ENCODE measurements at regions not wholly inside any gene's neighbourhood (a gene's known extent, or its start where the extent isn't known, plus 50 kb on each side); places are given as distances from the start of the nearest gene placed in this dataset.
"Not testable (repeated sequence)": the region's sequence is repeated elsewhere in the genome, so short reads cannot be mapped to it uniquely, and the experiment has no call there.

GRCh38 chr3:157912514-157913451 lies 193.4 kb downstream of the SHOX2 start:
- no peak for DNase-seq (ENCODE audit: low spot score)
- TF ChIP-seq, protein P1, sequence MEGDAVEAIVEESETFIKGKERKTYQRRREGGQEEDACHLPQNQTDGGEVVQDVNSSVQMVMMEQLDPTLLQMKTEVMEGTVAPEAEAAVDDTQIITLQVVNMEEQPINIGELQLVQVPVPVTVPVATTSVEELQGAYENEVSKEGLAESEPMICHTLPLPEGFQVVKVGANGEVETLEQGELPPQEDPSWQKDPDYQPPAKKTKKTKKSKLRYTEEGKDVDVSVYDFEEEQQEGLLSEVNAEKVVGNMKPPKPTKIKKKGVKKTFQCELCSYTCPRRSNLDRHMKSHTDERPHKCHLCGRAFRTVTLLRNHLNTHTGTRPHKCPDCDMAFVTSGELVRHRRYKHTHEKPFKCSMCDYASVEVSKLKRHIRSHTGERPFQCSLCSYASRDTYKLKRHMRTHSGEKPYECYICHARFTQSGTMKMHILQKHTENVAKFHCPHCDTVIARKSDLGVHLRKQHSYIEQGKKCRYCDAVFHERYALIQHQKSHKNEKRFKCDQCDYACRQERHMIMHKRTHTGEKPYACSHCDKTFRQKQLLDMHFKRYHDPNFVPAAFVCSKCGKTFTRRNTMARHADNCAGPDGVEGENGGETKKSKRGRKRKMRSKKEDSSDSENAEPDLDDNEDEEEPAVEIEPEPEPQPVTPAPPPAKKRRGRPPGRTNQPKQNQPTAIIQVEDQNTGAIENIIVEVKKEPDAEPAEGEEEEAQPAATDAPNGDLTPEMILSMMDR (IDR thresholded peaks at IDR 0.05; ENCODE audit: extremely low read depth, missing control alignments) = no peak

- no peak for DNase-seq (ENCODE audit: low spot score)
- TF ChIP-seq, protein P1 (IDR thresholded peaks at IDR 0.05; ENCODE audit: extremely low read depth, missing control alignments) = no peak
Measured at GRCh38 chr3:157906627-157907026, 199.6 kb downstream of the SHOX2 start.

DNA sequence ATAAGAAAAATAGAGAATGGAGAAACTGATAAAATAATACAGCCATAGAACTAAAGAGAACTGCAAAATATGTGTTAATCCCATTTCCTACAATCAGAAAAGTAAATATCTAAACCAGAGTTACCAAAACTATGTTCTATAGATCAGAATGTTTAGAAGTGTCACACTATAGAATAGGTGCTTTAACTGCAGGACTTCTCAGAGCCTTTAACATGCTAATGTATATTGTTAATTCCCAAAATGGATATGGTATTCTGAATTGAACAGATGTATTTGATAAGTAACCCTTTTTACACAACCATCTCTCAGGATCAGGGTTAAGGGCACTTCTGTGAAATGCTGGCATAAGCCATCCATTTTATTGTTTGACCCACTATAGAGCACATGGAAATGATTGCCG lies 200.3 kb downstream of the SHOX2 start:
- TF ChIP-seq, protein P1 (IDR thresholded peaks at IDR 0.05; ENCODE audit: extremely low read depth, missing control alignments) = no peak
- no peak for DNase-seq (ENCODE audit: low spot score)

DNA sequence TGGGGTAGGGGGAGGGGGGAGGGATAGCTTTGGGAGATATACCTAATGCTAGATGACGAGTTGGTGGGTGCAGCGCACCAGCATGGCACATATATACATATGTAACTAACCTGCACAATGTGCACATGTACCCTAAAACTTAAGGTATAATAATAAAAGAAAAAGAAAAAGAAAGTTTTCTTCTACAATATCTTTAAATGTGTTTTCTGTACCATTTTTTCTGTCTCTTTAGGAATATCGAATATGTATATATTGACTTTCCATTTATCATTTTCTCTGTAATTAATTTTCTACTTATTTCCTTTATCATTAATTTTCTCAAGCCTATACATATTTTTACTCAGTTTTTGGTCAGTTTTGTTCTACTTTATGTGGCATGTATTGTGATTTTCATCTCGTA lies 203.5 kb downstream of the SHOX2 start:
- DNase-seq (ENCODE audit: low spot score) = not testable (repeated sequence)

DNA sequence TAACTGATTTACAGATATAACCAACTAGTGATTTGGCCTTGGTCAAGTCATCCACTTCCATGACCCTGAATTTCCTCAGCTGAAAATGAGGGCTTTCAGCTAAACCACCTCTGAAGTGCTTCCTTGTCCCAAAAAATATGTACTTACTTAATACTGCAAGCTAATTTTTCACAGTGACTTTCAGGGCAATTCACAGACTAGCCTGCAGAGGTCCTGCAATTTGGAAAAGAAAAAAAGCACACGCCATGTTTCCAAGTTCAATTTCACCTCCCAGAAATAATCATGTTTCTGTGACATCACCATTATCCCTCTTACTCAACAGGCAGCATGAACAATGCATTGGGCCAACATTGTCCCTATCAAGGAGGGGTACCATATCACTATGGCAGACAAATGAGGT lies 218.2 kb downstream of the SHOX2 start:
- TF ChIP-seq, protein P1 (IDR thresholded peaks at IDR 0.05; ENCODE audit: extremely low read depth, missing control alignments) = no peak
- DNase-seq (ENCODE audit: low spot score) = no peak

DNA sequence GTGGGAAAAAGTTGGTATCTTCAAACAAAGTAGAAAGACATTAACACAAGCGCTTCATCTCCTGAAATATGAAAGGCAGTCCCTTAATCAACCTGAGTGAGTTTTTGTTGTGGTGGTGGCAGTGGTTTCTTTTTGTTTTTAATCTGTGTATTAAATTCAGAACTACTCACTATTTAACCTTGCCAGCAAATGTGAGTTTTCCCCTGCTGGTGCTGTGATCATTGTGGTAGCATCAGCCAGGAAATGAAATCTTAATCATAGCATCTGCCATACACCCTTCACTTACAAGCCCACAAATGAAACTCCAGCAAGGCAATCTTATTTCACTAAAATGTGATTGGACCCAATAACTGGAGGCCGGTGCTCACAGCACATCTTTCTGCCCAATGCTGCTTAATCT lies 229.7 kb downstream of the SHOX2 start:
- TF ChIP-seq, protein P1 (IDR thresholded peaks at IDR 0.05; ENCODE audit: extremely low read depth, missing control alignments) = no peak
- no peak for DNase-seq (ENCODE audit: low spot score)

DNA sequence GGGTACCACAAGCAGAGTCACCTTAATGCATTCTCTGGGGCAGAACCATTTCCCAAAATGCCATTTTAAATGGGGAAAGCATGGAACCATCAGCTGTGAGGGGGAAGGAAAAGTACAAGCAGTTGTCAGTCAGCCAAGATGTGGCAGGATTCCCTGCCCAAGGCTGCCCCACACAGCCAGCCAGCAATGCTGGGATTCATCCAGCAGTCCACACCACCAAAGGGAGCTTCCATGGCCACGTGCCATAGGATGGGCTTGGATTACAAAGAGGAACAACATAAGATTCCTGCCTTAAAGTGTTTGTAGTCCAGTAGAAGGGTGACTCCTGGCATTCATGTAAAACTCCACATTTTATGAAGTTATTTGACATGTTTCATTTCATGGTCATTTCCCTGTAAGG lies 233.3 kb downstream of the SHOX2 start:
- TF ChIP-seq, protein P1 (IDR thresholded peaks at IDR 0.05; ENCODE audit: extremely low read depth, missing control alignments) = no peak
- DNase-seq (ENCODE audit: low spot score) = no peak
